NCI-H1048 (cell line): ENCODE measurements at regions not wholly inside any gene's neighbourhood (a gene's known extent, or its start where the extent isn't known, plus 50 kb on each side); places are given as distances from the start of the nearest gene placed in this dataset.

Experiments used
- DNase-seq: peaks from one replicate; lab custom pipeline; 2025; lab: John Stamatoyannopoulos, UW

- no peak for DNase-seq
Observed at GRCh38 chr3:124605781-124606579, 124.3 kb upstream of the UMPS start.

- no peak for DNase-seq
Observed at GRCh38 chr3:124607163-124607562, 123.1 kb upstream of the UMPS start.

GRCh38 chr3:124609402-124609801 is 120.8 kb upstream of the UMPS start:
- DNase-seq: no peak

- DNase-seq: no peak
Observed at GRCh38 chr3:124610130-124610529, 120.1 kb upstream of the UMPS start.

GRCh38 chr3:124611520-124611919 is 118.7 kb upstream of the UMPS start:
- DNase-seq: no peak

GRCh38 chr3:124615896-124616543 is 114.2 kb upstream of the UMPS start:
- no peak for DNase-seq

GRCh38 chr3:124617177-124617576 is 113.1 kb upstream of the UMPS start:
- DNase-seq: no peak

- DNase-seq: no peak
Observed at GRCh38 chr3:124619887-124620599, 110.2 kb upstream of the UMPS start.

GRCh38 chr3:124620600-124621063 is 109.6 kb upstream of the UMPS start:
- DNase-seq: no peak

- no peak for DNase-seq
Observed at GRCh38 chr3:124621498-124621897, 108.8 kb upstream of the UMPS start.

- DNase-seq: no peak
Observed at GRCh38 chr3:124625074-124625473, 105.2 kb upstream of the UMPS start.

- DNase-seq: no peak
Observed at GRCh38 chr3:124627501-124627908, 102.7 kb upstream of the UMPS start.

GRCh38 chr3:124628863-124629262 is 101.4 kb upstream of the UMPS start:
- DNase-seq: peak; percentile 3

- no peak for DNase-seq
Observed at GRCh38 chr3:124629497-124629896, 100.8 kb upstream of the UMPS start.

- no peak for DNase-seq
Observed at GRCh38 chr3:124630960-124631359, 99.3 kb upstream of the UMPS start.

- DNase-seq: no peak
Observed at GRCh38 chr3:124631727-124632126, 98.5 kb upstream of the UMPS start.

GRCh38 chr3:124632566-124633140 is 97.6 kb upstream of the UMPS start:
- no peak for DNase-seq

- DNase-seq: no peak
Observed at GRCh38 chr3:124633524-124633923, 96.7 kb upstream of the UMPS start.

GRCh38 chr3:124634210-124635168 is 95.8 kb upstream of the UMPS start:
- no peak for DNase-seq

- no peak for DNase-seq
Observed at GRCh38 chr3:124635169-124635539, 95.1 kb upstream of the UMPS start.

GRCh38 chr3:124636101-124636862 is 94.0 kb upstream of the UMPS start:
- no peak for DNase-seq
